Activated T-helper 2 cell treated with anti-CD3 and anti-CD28 coated beads, Interferon-gamma antibody, Interleukin-2, Interleukin-4, amounts not matched to agents 10 μg/mL and 5 μg/mL and 100 μg/mL, durations not matched to agents 14 hours and 24 hours and 36 hours (primary cell): ENCODE measurements at regions not wholly inside any gene's neighbourhood (a gene's known extent, or its start where the extent isn't known, plus 50 kb on each side); places are given as distances from the start of the nearest gene placed in this dataset.
"Not testable (repeated sequence)": the region's sequence is repeated elsewhere in the genome, so short reads cannot be mapped to it uniquely, and the experiment has no call there.

Experiments used
- DNase-seq: peaks from one replicate; pipeline ENCODE4 v3.0.0; 2021; ENCODE audit warnings: low spot score
- H3K27ac Mint-ChIP-seq: one replicate; pipeline ENCODE4 v1.8.0; 2021; ENCODE audit warnings: mixed read lengths
- H3K27me3 Mint-ChIP-seq: one replicate; pipeline ENCODE4 v1.8.0; 2021; ENCODE audit warnings: low read depth, mixed read lengths
- H3K36me3 Mint-ChIP-seq: one replicate; pipeline ENCODE4 v1.8.0; 2021; ENCODE audit warnings: low read depth, mixed read lengths
- H3K4me1 Mint-ChIP-seq: one replicate; pipeline ENCODE4 v1.8.0; 2021; ENCODE audit warnings: low read depth, mixed read lengths
- H3K4me3 Mint-ChIP-seq: one replicate; pipeline ENCODE4 v1.8.0; 2021; ENCODE audit warnings: low read depth, mild to moderate bottlenecking, moderate library complexity, mixed read lengths
- H3K9me3 Mint-ChIP-seq: one replicate; pipeline ENCODE4 v1.8.0; 2021; ENCODE audit warnings: mixed read lengths
- intact Hi-C: fragments of 100-400 bp; cut with micrococcal nuclease; formaldehyde crosslinking; loops from one replicate; pipeline ENCODE4 v1.15.1; 2023

GRCh38 chr16:29173371-29174305, 188.8 kb downstream of the LAT start:
- intact Hi-C loops, H3K4me1 Mint-ChIP-seq, H3K27ac Mint-ChIP-seq, H3K27me3 Mint-ChIP-seq, DNase-seq, H3K4me3 Mint-ChIP-seq, H3K9me3 Mint-ChIP-seq: not testable (repeated sequence)
- H3K36me3 Mint-ChIP-seq = peaks cover 19% of the 10 kb centered on the region

DNA sequence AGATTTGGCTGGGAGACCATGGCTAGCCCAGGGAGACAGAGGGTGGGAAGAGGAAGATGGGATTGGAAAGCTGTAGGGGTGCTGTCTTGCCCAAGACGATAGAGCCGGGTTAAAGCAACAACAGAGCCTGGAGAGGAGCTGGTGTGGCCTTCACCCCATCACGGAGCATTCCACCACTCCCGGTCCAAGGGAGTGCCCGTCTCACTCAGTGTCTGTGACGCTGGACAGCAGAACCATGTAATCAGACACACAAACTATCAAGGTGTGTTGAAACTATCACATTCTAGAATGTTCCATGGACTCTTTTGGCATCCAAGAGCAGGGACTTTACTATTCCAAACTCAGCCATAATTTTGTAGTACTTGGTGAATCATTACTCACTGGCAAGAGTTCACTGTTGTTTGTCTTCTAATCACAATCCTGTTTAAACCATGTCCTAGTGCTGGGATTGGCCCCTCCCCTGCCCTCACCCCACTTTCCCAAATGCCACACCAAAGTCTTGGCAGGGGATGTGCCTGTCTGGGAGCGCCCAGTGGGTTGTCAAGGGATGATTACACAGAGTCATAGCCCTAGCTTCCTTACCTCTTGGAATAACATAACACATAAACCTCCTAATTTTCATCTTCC, 187.4 kb downstream of the LAT start:
- DNase-seq, H3K9me3 Mint-ChIP-seq, H3K4me1 Mint-ChIP-seq, intact Hi-C loops, H3K27me3 Mint-ChIP-seq, H3K27ac Mint-ChIP-seq, H3K4me3 Mint-ChIP-seq: not testable (repeated sequence)
- H3K36me3 Mint-ChIP-seq = peaks cover 19% of the 10 kb centered on the region

DNA sequence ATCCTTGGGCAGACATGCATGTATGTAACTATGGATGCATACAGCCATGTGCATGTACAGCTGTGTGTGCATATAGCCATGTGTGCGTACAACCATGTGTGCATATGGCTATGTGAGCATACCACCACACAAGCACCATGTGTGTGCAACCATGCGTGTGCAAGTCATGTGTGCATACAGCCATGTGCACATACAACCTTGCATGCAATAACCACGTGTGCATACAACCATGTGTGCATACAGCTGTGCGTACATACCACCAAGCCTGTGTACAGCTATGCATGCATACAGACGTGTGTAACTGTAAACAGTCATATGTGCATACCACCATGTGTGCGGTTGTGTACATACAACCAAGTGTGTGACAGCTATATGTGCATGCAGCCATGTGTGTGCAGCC, 186.4 kb downstream of the LAT start:
- H3K4me1 Mint-ChIP-seq, H3K27me3 Mint-ChIP-seq, intact Hi-C loops, H3K4me3 Mint-ChIP-seq, H3K9me3 Mint-ChIP-seq, H3K27ac Mint-ChIP-seq, DNase-seq: not testable (repeated sequence)
- peaks cover 19% of the 10 kb centered on the region for H3K36me3 Mint-ChIP-seq

- H3K4me1 Mint-ChIP-seq, H3K27me3 Mint-ChIP-seq, H3K27ac Mint-ChIP-seq, H3K4me3 Mint-ChIP-seq, intact Hi-C loops, H3K9me3 Mint-ChIP-seq, DNase-seq: not testable (repeated sequence)
- peaks cover 19% of the 10 kb centered on the region for H3K36me3 Mint-ChIP-seq
These were observed 185.7 kb downstream of the LAT start for GRCh38 chr16:29170393-29171119.

- H3K9me3 Mint-ChIP-seq, intact Hi-C loops, H3K27me3 Mint-ChIP-seq, DNase-seq, H3K4me1 Mint-ChIP-seq, H3K4me3 Mint-ChIP-seq, H3K27ac Mint-ChIP-seq: not testable (repeated sequence)
- H3K36me3 Mint-ChIP-seq = peaks cover 19% of the 10 kb centered on the region
These were observed 184.6 kb downstream of the LAT start for GRCh38 chr16:29169295-29169994.

- H3K4me1 Mint-ChIP-seq, H3K27me3 Mint-ChIP-seq, H3K27ac Mint-ChIP-seq, H3K4me3 Mint-ChIP-seq, DNase-seq, intact Hi-C loops, H3K9me3 Mint-ChIP-seq: not testable (repeated sequence)
- peaks cover 19% of the 10 kb centered on the region for H3K36me3 Mint-ChIP-seq
These were observed 183.8 kb downstream of the LAT start for GRCh38 chr16:29168515-29169259.

- H3K36me3 Mint-ChIP-seq, H3K9me3 Mint-ChIP-seq, DNase-seq, H3K27ac Mint-ChIP-seq, H3K27me3 Mint-ChIP-seq, H3K4me3 Mint-ChIP-seq, H3K4me1 Mint-ChIP-seq, intact Hi-C loops: not testable (repeated sequence)
These were observed 179.7 kb downstream of the LAT start for GRCh38 chr16:29164442-29165089.

DNA sequence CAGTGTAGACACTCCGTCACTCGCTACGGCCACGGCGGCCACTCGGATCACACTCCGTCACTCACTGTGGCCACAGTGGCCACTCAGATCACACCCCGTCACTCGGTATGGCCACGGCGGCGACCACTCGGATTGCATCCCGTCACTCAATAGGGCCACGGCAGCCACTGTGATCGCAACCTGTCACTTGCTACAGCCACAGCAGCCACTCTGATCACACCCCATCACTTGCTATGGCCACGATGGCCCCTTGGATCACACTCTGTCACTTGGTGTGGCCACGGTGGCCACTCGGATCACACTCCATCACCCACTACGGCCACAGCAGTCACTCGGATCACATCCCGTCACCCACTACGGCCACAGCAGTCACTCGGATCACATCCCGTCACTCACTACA, 175.3 kb downstream of the LAT start:
- intact Hi-C loops, H3K9me3 Mint-ChIP-seq, H3K27me3 Mint-ChIP-seq, H3K4me1 Mint-ChIP-seq, H3K4me3 Mint-ChIP-seq, H3K27ac Mint-ChIP-seq, DNase-seq: not testable (repeated sequence)
- H3K36me3 Mint-ChIP-seq = peaks cover 18% of the 10 kb centered on the region

- intact Hi-C loops, H3K4me1 Mint-ChIP-seq, H3K9me3 Mint-ChIP-seq, H3K27ac Mint-ChIP-seq, H3K27me3 Mint-ChIP-seq, DNase-seq, H3K4me3 Mint-ChIP-seq: not testable (repeated sequence)
- H3K36me3 Mint-ChIP-seq = peaks cover 18% of the 10 kb centered on the region
These were observed 174.8 kb downstream of the LAT start for GRCh38 chr16:29159603-29160002.

DNA sequence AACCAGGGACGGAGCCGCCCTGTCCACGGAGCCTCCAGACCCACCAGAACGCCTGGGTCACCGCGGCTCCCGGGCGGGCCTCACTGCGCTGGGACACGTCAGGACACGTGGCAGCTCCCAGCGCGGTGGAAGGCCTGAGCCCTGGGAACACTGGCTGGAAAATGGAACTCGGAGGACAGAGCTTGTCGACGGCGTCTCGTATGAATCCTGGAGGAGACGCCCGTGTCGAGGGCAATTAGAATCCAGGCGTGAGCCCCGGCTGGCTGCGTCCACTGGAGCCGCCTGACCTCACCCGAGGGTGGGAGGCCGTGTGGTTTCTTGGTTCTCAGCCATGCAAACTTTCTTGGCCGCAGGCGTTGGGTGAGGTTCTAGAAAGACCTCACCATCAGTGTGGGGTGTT, 173.9 kb downstream of the LAT start:
- no peak overlapping the region for H3K27ac Mint-ChIP-seq
- H3K36me3 Mint-ChIP-seq = peaks cover 18% of the 10 kb centered on the region
- intact Hi-C loops = no loop called here
- H3K4me3 Mint-ChIP-seq = no peak overlapping the region
- no peak for DNase-seq
- no peaks in the 10 kb centered on the region for H3K27me3 Mint-ChIP-seq
- H3K4me1 Mint-ChIP-seq = peaks cover 9% of the 10 kb centered on the region
- no peaks in the 10 kb centered on the region for H3K9me3 Mint-ChIP-seq

GRCh38 chr16:29158031-29158784, 173.4 kb downstream of the LAT start:
- H3K4me1 Mint-ChIP-seq, H3K4me3 Mint-ChIP-seq, H3K9me3 Mint-ChIP-seq, intact Hi-C loops, DNase-seq, H3K27ac Mint-ChIP-seq, H3K27me3 Mint-ChIP-seq: not testable (repeated sequence)
- H3K36me3 Mint-ChIP-seq = peaks cover 18% of the 10 kb centered on the region
